WERI-Rb-1 (cell line): ENCODE measurements at regions not wholly inside any gene's neighbourhood (a gene's known extent, or its start where the extent isn't known, plus 50 kb on each side); places are given as distances from the start of the nearest gene placed in this dataset.

Experiments
- DNase-seq: peaks from one replicate; pipeline ENCODE4 v3.0.0-alpha.2; 2020
- H3K27ac ChIP-seq: fragments of 250-450 bp; sonication (Bioruptor Pico); 2 replicates; pipeline ENCODE4 v1.5.1; 2020; ENCODE audit warnings: mild to moderate bottlenecking, moderate library complexity
- H3K27me3 ChIP-seq: fragments of 250-450 bp; sonication (Bioruptor Pico); 2 replicates; pipeline ENCODE4 v1.5.1; 2021; ENCODE audit warnings: mild to moderate bottlenecking, low read depth, moderate library complexity; ENCODE audit not compliant: insufficient read depth, severe bottlenecking
- H3K36me3 ChIP-seq: fragments of 250-450 bp; sonication (Bioruptor Pico); 2 replicates; pipeline ENCODE4 v1.5.1; 2020; ENCODE audit warnings: mild to moderate bottlenecking, moderate library complexity
- H3K4me3 ChIP-seq: 2 replicates; pipeline ENCODE4 v1.5.1; 2011; ENCODE audit warnings: low read depth, mild to moderate bottlenecking, control low read depth, low read length
- H3K9me3 ChIP-seq: fragments of 250-450 bp; sonication (Bioruptor Pico); 2 replicates; pipeline ENCODE4 v1.5.1; 2021; ENCODE audit warnings: mild to moderate bottlenecking, moderate library complexity; ENCODE audit not compliant: severe bottlenecking
- TF ChIP-seq, protein P1 (sequence below): IDR thresholded peaks from 2 replicates; pipeline ENCODE4 v1.5.1; 2011; ENCODE audit warnings: low read depth, mild to moderate bottlenecking, control low read depth, inconsistent platforms, low read length

DNA sequence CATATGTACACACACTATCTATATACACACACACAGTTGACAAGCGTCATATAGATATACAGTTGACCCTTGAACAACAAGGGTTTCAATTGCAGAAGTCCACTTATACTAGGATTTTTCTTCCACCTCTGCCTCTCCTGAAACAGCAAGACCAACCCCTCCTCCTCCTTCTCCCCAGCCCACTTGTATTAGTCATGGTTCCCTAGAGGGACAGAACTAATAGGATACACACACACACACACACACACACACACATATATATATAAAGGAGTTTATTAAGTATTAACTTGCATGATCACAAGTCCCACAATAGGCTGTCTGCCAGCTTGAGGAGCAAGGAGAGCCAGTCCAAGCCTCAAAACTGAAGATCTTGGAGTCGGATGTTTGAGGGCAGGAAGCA lies 92.9 kb downstream of the DHCR7 start:
- TF ChIP-seq, protein P1, sequence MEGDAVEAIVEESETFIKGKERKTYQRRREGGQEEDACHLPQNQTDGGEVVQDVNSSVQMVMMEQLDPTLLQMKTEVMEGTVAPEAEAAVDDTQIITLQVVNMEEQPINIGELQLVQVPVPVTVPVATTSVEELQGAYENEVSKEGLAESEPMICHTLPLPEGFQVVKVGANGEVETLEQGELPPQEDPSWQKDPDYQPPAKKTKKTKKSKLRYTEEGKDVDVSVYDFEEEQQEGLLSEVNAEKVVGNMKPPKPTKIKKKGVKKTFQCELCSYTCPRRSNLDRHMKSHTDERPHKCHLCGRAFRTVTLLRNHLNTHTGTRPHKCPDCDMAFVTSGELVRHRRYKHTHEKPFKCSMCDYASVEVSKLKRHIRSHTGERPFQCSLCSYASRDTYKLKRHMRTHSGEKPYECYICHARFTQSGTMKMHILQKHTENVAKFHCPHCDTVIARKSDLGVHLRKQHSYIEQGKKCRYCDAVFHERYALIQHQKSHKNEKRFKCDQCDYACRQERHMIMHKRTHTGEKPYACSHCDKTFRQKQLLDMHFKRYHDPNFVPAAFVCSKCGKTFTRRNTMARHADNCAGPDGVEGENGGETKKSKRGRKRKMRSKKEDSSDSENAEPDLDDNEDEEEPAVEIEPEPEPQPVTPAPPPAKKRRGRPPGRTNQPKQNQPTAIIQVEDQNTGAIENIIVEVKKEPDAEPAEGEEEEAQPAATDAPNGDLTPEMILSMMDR = no peak
- DNase-seq = no peak
- Histone ChIP-seq H3K4me3 (no peak overlapping the region), H3K27me3 (no peaks in the 10 kb centered on the region), H3K9me3 (no peaks in the 10 kb centered on the region), H3K27ac (no peak overlapping the region), H3K36me3 (no peaks in the 10 kb centered on the region)

DNA sequence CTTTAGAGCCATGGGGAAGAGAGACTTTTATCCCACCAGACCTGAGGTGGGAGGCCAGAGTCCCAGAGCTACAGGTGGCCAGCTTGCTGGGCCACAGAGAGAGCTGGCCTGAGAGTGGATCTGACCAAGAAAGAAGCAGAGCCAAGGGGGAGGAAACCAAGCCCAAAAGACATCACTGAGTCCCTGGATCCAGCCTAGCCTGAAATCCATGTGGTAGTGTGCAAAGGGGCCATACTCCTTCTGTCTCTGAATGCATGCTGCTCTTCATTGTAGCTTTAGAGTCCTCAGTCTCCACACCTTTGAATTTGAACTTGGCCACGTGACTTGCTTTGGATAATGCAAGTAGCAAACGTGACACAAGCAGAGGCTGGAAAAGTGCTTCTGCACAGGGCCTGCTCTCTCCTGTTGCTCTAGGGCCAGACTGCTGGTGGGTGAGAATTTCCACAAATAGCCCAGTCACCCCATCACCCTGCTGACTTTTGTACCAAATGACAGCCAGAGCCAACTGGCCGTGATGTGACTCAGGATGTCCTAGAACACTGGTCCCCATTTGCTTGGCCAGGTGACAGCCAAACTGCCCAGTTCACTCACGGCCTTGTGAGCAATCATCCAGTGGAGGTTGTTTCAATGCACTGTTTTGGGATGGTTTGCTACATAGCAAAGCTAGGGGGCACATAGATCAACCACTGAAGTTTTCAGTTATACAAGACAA lies 93.6 kb downstream of the DHCR7 start:
- Histone ChIP-seq H3K27me3 (no peaks in the 10 kb centered on the region), H3K4me3 (no peak overlapping the region), H3K36me3 (no peaks in the 10 kb centered on the region), H3K27ac (no peak overlapping the region), H3K9me3 (no peaks in the 10 kb centered on the region)
- TF ChIP-seq, protein P1 = no peak
- no peak for DNase-seq

DNA sequence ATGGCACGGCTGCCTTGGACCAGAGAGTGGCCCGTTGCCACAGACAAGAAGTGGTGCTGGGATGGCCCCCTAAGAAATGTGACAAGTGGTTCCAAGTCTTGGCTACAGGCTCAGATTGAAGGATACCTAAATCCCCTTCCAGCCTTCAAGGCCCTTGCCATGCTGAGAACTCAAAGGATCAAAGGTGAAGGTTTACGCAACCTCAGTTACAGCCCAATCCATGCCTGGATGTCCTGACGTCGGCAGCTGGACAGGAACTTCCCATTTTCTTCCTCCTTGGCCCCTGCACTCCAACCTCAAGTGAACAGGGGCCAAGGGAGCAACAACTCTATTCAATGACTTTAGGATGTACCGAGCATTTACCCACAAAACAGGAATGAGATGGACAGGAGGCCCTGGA lies 95.4 kb downstream of the DHCR7 start:
- no peak for DNase-seq
- TF ChIP-seq, protein P1 = no peak
- no peak overlapping the region for H3K27ac ChIP-seq
- no peak overlapping the region for H3K4me3 ChIP-seq
- H3K27me3 ChIP-seq = no peaks in the 10 kb centered on the region
- no peaks in the 10 kb centered on the region for H3K9me3 ChIP-seq
- H3K36me3 ChIP-seq = no peaks in the 10 kb centered on the region

DNA sequence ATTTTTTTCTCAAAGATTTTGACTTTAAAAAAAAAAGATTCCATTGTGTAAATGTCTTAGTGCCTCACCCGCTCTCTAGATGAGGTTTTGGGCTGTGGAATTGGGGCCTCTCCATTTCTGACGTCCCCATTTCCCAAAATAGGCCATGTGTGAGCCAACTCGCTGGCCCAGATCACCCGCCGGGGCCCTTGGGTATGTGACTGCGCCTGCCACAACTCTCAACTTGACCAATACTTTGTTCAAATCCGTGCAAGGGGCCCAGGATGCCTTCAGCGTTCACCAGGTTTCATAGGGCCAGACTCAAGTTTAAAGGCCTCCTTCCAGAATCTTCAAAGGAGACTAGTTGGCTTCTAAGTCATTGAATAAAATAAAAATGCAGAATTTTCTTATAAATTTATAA lies 96.0 kb downstream of the DHCR7 start:
- Histone ChIP-seq H3K36me3 (no peaks in the 10 kb centered on the region), H3K27ac (no peak overlapping the region), H3K27me3 (no peaks in the 10 kb centered on the region), H3K9me3 (no peaks in the 10 kb centered on the region), H3K4me3 (no peak overlapping the region)
- no peak for DNase-seq
- TF ChIP-seq, protein P1 = no peak

DNA sequence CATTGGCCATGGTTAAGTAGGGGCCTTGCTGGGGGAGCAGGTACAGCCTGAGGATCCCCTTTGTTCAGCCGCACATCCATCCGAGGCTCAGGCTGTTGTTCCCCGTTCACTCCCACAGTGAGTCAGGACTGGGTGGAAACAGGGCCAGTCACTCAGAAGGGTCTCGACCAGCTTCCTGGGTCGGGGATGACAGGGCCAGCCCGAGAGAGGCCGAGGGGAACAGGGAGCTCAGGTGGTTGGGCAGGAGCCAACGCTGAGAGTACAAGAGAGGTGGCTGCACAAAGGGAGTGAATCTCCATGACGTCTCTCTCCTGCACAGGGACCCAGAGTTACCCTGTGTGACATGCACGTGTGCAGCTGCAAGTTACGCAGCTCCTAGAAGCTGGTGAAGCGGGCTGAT lies 97.2 kb upstream of the SHANK2 start:
- DNase-seq = no peak
- Histone ChIP-seq H3K27me3 (no peaks in the 10 kb centered on the region), H3K36me3 (no peaks in the 10 kb centered on the region), H3K4me3 (no peak overlapping the region), H3K27ac (no peak overlapping the region), H3K9me3 (no peaks in the 10 kb centered on the region)
- TF ChIP-seq, protein P1 = no peak

DNA sequence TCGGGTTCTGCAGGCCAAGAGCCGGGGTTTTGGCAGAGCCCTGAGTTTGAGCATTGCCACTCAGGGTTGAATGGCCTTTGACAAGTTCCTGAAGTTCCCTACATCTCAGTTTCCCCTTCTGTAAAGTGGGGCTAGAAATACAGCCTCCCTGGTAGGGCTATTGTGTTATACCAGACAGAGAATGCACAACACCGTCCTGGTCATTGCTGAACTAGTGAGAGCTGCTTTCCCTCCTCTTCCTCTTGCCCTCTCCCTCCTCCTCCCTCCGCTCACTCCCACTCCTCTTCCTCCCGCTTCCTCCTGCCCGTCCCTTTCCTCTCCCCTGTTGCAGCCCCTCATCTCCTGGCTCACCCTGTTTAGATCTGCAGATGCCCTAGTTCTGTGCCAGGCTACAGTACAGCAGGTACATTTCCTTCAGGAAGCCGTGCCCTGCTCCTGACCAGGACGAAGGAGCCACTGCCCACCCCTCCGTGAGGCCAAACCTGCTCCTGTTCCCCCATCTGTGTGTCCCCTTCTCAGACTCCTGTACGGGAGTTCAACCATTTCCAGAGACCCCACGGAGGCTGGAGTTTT lies 91.5 kb upstream of the SHANK2 start:
- TF ChIP-seq, protein P1 = no peak
- no peaks in the 10 kb centered on the region for H3K36me3 ChIP-seq
- no peaks in the 10 kb centered on the region for H3K27me3 ChIP-seq
- no peaks in the 10 kb centered on the region for H3K9me3 ChIP-seq
- no peak for DNase-seq
- no peak overlapping the region for H3K4me3 ChIP-seq
- no peak overlapping the region for H3K27ac ChIP-seq
